NCI-H1436 (cell line): ENCODE measurements at regions not wholly inside any gene's neighbourhood (a gene's known extent, or its start where the extent isn't known, plus 50 kb on each side); places are given as distances from the start of the nearest gene placed in this dataset.
"Not testable (repeated sequence)": the region's sequence is repeated elsewhere in the genome, so short reads cannot be mapped to it uniquely, and the experiment has no call there.

Experiments used
- DNase-seq: peaks from one replicate; lab custom pipeline; 2025; lab: John Stamatoyannopoulos, UW

GRCh38 chr4:125594056-125594602, 279.4 kb downstream of the FAT4 start:
- DNase-seq = no peak

- DNase-seq = not testable (repeated sequence)
Measured at GRCh38 chr4:125605926-125606325, 291.2 kb downstream of the FAT4 start.

- DNase-seq = no peak
Measured at GRCh38 chr4:125620066-125620860, 305.5 kb downstream of the FAT4 start.

GRCh38 chr4:125624951-125625350, 310.2 kb downstream of the FAT4 start:
- no peak for DNase-seq

GRCh38 chr4:125626946-125627345, 312.2 kb downstream of the FAT4 start:
- no peak for DNase-seq

- DNase-seq = no peak
Measured at GRCh38 chr4:125639182-125639621, 324.4 kb downstream of the FAT4 start.

GRCh38 chr4:125641611-125642010, 326.9 kb downstream of the FAT4 start:
- no peak for DNase-seq

- no peak for DNase-seq
Measured at GRCh38 chr4:125642645-125643044, 327.9 kb downstream of the FAT4 start.

- no peak for DNase-seq
Measured at GRCh38 chr4:125649452-125649851, 334.7 kb downstream of the FAT4 start.

- no peak for DNase-seq
Measured at GRCh38 chr4:125650557-125650956, 335.8 kb downstream of the FAT4 start.

- not testable (repeated sequence) for DNase-seq
Measured at GRCh38 chr4:125651707-125652357, 337.1 kb downstream of the FAT4 start.

- DNase-seq = no peak
Measured at GRCh38 chr4:125658773-125659172, 344.0 kb downstream of the FAT4 start.

GRCh38 chr4:125663896-125664767, 349.4 kb downstream of the FAT4 start:
- no peak for DNase-seq

- no peak for DNase-seq
Measured at GRCh38 chr4:125666635-125667034, 351.9 kb downstream of the FAT4 start.

GRCh38 chr4:125676156-125676555, 361.4 kb downstream of the FAT4 start:
- no peak for DNase-seq

- DNase-seq = no peak
Measured at GRCh38 chr4:125676583-125676982, 361.8 kb downstream of the FAT4 start.

- DNase-seq = no peak
Measured at GRCh38 chr4:125677665-125678307, 363.0 kb downstream of the FAT4 start.

GRCh38 chr4:125679989-125680388, 365.2 kb downstream of the FAT4 start:
- DNase-seq = no peak

- no peak for DNase-seq
Measured at GRCh38 chr4:125681240-125681639, 366.5 kb downstream of the FAT4 start.

- no peak for DNase-seq
Measured at GRCh38 chr4:125682730-125683129, 368.0 kb downstream of the FAT4 start.

GRCh38 chr4:125688841-125689240, 374.1 kb downstream of the FAT4 start:
- DNase-seq = no peak

- DNase-seq = no peak
Measured at GRCh38 chr4:125689805-125690204, 375.1 kb downstream of the FAT4 start.
